ENCODE measurements at regions not wholly inside any gene's neighbourhood (a gene's known extent, or its start where the extent isn't known, plus 50 kb on each side); places are given as distances from the start of the nearest gene placed in this dataset.

DNA sequence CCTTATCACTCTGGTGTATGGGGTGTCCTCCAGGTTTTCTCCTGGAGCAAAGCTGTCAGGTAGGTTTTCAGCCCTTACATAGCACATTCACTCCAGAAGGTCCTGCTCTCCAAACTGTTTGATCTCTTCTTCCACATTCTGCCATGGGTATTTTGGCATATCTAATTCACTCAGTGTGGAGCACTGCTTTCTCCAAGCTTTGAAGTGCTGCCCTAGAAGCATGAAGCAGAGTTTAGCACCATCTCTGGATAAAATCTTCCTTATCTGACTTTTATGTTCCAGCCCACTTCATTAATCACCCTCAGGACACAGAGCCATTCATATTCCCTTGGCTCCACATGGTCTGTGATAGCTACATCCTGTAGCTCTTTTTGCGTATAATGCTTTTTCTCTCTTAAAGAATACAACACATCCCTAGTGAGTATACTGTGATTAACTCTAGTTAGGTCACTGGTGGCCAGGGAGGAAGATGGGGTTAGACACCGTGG lies 56.7 kb upstream of the ARHGAP28 start:
- Histone ChIP-seq H2BK120ac (replicated peaks; ENCODE audit: low read depth, low read length) (no peak overlapping the region), H3K79me1 (ENCODE audit: low read depth, low read length) (no peaks in the 10 kb centered on the region), H4K8ac (ENCODE audit: extremely low read depth, insufficient read depth, low read length) (no peak overlapping the region), H3K4me1 (replicated peaks in 1 of 4; ENCODE audit: control insufficient read depth in 3 of 4, insufficient read depth in 4 of 4, low read length in 3 of 4) (no peaks in the 10 kb centered on the region), H2BK20ac (ENCODE audit: low read length) (no peak overlapping the region), H4K20me1 (replicated peaks in 1 of 2; ENCODE audit: control insufficient read depth in 1 of 2, insufficient read depth in 2 of 2, low read length in 2 of 2) (no peaks in the 10 kb centered on the region), H3K4ac (replicated peaks; ENCODE audit: insufficient read length, low read depth, low read length) (no peak overlapping the region), H3K56ac (replicated peaks; ENCODE audit: insufficient read length, low read depth, low read length) (no peak overlapping the region), H2BK5ac (ENCODE audit: low read depth, low read length) (no peak overlapping the region), H4K5ac (ENCODE audit: insufficient read length, low read depth, low read length) (no peak overlapping the region), H3K23ac (ENCODE audit: insufficient read length) (no peak overlapping the region), H3K18ac (ENCODE audit: extremely low read depth, low read length) (no peak overlapping the region), H2BK12ac (ENCODE audit: low read depth, low read length) (no peak overlapping the region), H3K14ac (ENCODE audit: insufficient read length) (no peak overlapping the region), H3K27ac (ENCODE audit: low read depth, low read length) (no peak overlapping the region), H3K23me2 (ENCODE audit: low read depth, low read length) (no peaks in the 10 kb centered on the region; the same call in 1 of the 2 replicates), H3K36me3 (ENCODE audit: control insufficient read depth in 2 of 4, insufficient read depth in 4 of 4, low read length in 3 of 4) (no peaks in the 10 kb centered on the region), H3K4me2 (ENCODE audit: insufficient read depth in 1 of 2, low read depth in 2 of 2, low read length in 2 of 2) (no peak overlapping the region), H3K4me3 (ENCODE audit: extremely low read depth in 1 of 4, insufficient read depth in 2 of 4, low read depth in 3 of 4, low read length in 4 of 4) (no peak overlapping the region), H3K27me3 (replicated peaks in 1 of 4; ENCODE audit: control insufficient read depth in 3 of 4, extremely low read depth in 1 of 4, insufficient read depth in 3 of 4, low read length in 3 of 4) (no peaks in the 10 kb centered on the region), H3K79me2 (ENCODE audit: control insufficient read depth in 1 of 2, insufficient read depth in 2 of 2, low read length in 2 of 2) (no peaks in the 10 kb centered on the region), H4K91ac (replicated peaks; ENCODE audit: insufficient read length, low read length) (no peak overlapping the region), H3K9me3 (ENCODE audit: insufficient read depth in 2 of 2, low read depth in 1 of 2, low read length in 1 of 2) (no peaks in the 10 kb centered on the region), H3K9ac (replicated peaks in 1 of 4; ENCODE audit: extremely low read depth in 1 of 4, low read depth in 3 of 4, low read length in 3 of 4) (no peak overlapping the region), H2AFZ (ENCODE audit: low read length) (no peak overlapping the region), H2AK5ac (ENCODE audit: low read depth, low read length) (no peak overlapping the region), H2BK15ac (ENCODE audit: low read length) (no peak overlapping the region)
- ChIA-PET POLR2A (ENCODE audit: partially characterized antibody) (no interaction called here), CTCF (ENCODE audit: partially characterized antibody) (no interaction called here)
- 76% methylated on average over 2 of the region's 2 CpGs; no CpG with 5 or more reads in 1 of the 2 experiments for WGBS, 2 experiments (ENCODE audit: extremely low coverage in 1 of 2, insufficient coverage in 1 of 2, insufficient read length in 1 of 2, insufficient replicate concordance in 2 of 2, low coverage in 1 of 2, low lambda C conversion rate in 2 of 2, missing lambda C conversion rate in 1 of 2)
- DNase-seq (ENCODE audit: low read depth in 1 of 2, low spot score in 2 of 2) (no peak), FAIRE-seq (no peak)
- TF ChIP-seq, protein P1, sequence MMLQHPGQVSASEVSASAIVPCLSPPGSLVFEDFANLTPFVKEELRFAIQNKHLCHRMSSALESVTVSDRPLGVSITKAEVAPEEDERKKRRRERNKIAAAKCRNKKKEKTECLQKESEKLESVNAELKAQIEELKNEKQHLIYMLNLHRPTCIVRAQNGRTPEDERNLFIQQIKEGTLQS (IDR thresholded peaks at IDR 0.05; ENCODE audit: insufficient read depth, low read depth, low read length): no peak
- TF ChIP-seq TEAD4 (IDR thresholded peaks at IDR 0.05; ENCODE audit: low read depth, low read length) (no peak), ASH2L (IDR thresholded peaks at IDR 0.05; ENCODE audit: low read length) (no peak), EZH2 (IDR thresholded peaks at IDR 0.05; ENCODE audit: low read depth, low read length, severe bottlenecking) (no peak)
